SK-N-SH treated with all-trans-retinoic acid at 6 μM for 48 hours (cell line): ENCODE measurements at regions not wholly inside any gene's neighbourhood (a gene's known extent, or its start where the extent isn't known, plus 50 kb on each side); places are given as distances from the start of the nearest gene placed in this dataset.

Experiments used
- ARNTL ChIP-seq: fragments of 450-650 bp; formaldehyde crosslinking; IDR thresholded peaks from 2 replicates; pipeline ENCODE4 v1.5.0; 2020; ENCODE audit warnings: low read depth, mild to moderate bottlenecking, moderate library complexity, borderline replicate concordance
- ISL1 ChIP-seq: fragments of 250-450 bp; sonication (Bioruptor Pico); IDR thresholded peaks from 2 replicates; pipeline ENCODE4 v2.1.2; 2022; ENCODE audit warnings: mild to moderate bottlenecking, moderate library complexity
- PPARA ChIP-seq: fragments of 250-450 bp; sonication (Bioruptor Pico); IDR thresholded peaks from 2 replicates; pipeline ENCODE4 v1.5.0; 2020; ENCODE audit warnings: mild to moderate bottlenecking, borderline replicate concordance
- RARB ChIP-seq: fragments of 250-450 bp; sonication (Bioruptor Pico); IDR thresholded peaks from 2 replicates; pipeline ENCODE4 v1.8.0; 2021; ENCODE audit warnings: mild to moderate bottlenecking, moderate library complexity
- TCF4 ChIP-seq: fragments of 250-450 bp; sonication (Bioruptor Pico); IDR thresholded peaks from 2 replicates; pipeline ENCODE4 v1.8.0; 2021; ENCODE audit warnings: mild to moderate bottlenecking, moderate library complexity, borderline replicate concordance
- ZFP3 ChIP-seq: fragments of 250-450 bp; sonication (Bioruptor Pico); IDR thresholded peaks from 2 replicates; pipeline ENCODE4 v1.5.0; 2020; ENCODE audit warnings: mild to moderate bottlenecking, moderate library complexity
- ZNF565 ChIP-seq: fragments of 450-650 bp; formaldehyde crosslinking; conservative IDR thresholded peaks from 2 replicates; pipeline ENCODE4 v1.5.0; 2020; ENCODE audit warnings: low read depth, mild to moderate bottlenecking, moderate library complexity
- TF ChIP-seq, protein P1 (sequence below): fragments of 250-450 bp; sonication (Bioruptor Pico); IDR thresholded peaks from 2 replicates; pipeline ENCODE4 v1.8.0; 2021; ENCODE audit warnings: low read depth, mild to moderate bottlenecking, moderate library complexity, borderline replicate concordance
- TF ChIP-seq, protein P2 (sequence below): fragments of 250-450 bp; sonication (Bioruptor Pico); IDR thresholded peaks from 2 replicates; pipeline ENCODE4 v1.5.1; 2020; ENCODE audit warnings: low read depth, mild to moderate bottlenecking, moderate library complexity
- TF ChIP-seq, protein P3 (sequence below): fragments of 250-450 bp; sonication (Bioruptor Pico); IDR thresholded peaks from 2 replicates; pipeline ENCODE4 v1.8.0; 2020; ENCODE audit warnings: mild to moderate bottlenecking, moderate library complexity, borderline replicate concordance

DNA sequence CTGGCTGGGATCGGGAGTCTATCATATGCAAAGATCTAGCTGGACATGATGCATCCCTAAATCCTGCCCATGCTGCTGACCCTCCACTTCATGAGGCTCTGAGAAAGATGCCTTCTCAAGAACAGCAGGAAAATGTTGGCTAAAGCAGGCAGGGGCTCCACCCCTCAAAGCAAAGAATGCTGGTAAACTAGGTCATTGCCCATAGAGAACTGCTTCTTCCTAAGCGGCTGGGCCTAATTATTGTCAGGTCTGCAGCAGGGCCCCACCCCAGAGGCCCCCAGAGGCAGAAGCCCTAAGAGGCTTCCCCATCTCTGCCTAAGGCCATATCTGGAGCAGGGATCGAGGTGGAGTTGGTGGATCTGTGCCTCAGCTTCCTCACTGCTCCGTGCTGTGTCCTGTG lies 447.4 kb upstream of the PROK2 start:
- TF ChIP-seq TCF4 (no peak), ZFP3 (no peak), ARNTL (CRISPR knock-in tag) (no peak), RARB (CRISPR knock-in tag) (no peak), PPARA (CRISPR knock-in tag) (no peak), ZNF565 (no peak), ISL1 (CRISPR knock-in tag) (no peak)
- TF ChIP-seq, protein P1, sequence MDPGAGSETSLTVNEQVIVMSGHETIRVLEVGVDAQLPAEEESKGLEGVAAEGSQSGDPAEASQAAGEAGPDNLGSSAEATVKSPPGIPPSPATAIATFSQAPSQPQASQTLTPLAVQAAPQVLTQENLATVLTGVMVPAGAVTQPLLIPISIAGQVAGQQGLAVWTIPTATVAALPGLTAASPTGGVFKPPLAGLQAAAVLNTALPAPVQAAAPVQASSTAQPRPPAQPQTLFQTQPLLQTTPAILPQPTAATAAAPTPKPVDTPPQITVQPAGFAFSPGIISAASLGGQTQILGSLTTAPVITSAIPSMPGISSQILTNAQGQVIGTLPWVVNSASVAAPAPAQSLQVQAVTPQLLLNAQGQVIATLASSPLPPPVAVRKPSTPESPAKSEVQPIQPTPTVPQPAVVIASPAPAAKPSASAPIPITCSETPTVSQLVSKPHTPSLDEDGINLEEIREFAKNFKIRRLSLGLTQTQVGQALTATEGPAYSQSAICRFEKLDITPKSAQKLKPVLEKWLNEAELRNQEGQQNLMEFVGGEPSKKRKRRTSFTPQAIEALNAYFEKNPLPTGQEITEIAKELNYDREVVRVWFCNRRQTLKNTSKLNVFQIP (CRISPR knock-in tag) = no peak
- TF ChIP-seq, protein P2, sequence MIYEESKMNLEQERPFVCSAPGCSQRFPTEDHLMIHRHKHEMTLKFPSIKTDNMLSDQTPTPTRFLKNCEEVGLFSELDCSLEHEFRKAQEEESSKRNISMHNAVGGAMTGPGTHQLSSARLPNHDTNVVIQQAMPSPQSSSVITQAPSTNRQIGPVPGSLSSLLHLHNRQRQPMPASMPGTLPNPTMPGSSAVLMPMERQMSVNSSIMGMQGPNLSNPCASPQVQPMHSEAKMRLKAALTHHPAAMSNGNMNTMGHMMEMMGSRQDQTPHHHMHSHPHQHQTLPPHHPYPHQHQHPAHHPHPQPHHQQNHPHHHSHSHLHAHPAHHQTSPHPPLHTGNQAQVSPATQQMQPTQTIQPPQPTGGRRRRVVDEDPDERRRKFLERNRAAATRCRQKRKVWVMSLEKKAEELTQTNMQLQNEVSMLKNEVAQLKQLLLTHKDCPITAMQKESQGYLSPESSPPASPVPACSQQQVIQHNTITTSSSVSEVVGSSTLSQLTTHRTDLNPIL = no peak
- TF ChIP-seq, protein P3, sequence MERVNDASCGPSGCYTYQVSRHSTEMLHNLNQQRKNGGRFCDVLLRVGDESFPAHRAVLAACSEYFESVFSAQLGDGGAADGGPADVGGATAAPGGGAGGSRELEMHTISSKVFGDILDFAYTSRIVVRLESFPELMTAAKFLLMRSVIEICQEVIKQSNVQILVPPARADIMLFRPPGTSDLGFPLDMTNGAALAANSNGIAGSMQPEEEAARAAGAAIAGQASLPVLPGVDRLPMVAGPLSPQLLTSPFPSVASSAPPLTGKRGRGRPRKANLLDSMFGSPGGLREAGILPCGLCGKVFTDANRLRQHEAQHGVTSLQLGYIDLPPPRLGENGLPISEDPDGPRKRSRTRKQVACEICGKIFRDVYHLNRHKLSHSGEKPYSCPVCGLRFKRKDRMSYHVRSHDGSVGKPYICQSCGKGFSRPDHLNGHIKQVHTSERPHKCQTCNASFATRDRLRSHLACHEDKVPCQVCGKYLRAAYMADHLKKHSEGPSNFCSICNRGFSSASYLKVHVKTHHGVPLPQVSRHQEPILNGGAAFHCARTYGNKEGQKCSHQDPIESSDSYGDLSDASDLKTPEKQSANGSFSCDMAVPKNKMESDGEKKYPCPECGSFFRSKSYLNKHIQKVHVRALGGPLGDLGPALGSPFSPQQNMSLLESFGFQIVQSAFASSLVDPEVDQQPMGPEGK (CRISPR knock-in tag) = no peak
